ENCODE measurements at regions not wholly inside any gene's neighbourhood (a gene's known extent, or its start where the extent isn't known, plus 50 kb on each side); places are given as distances from the start of the nearest gene placed in this dataset.

DNA sequence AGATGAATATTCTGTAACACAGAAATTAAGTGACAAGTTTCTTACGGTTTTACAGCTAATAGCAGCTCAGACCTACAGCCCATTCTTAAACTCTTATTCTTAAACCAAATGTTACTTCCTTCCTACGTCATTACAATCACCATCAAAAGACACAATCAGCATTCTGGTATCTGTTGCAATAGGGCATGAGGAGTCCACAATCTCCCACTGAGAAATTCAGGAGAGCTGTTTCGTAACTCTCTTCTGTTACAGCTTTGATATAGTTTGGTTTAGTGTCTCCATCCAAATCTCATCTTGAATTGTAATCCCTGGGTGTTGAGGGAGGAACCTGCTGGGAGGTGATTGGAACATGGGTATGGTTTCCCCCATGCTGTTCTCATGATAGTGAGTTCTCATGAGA, 163.4 kb downstream of the GAS1 start:
- no peak overlapping the region for H3K4me3 ChIP-seq (ENCODE audit: low read depth, low read length)
- TF ChIP-seq, protein P1, sequence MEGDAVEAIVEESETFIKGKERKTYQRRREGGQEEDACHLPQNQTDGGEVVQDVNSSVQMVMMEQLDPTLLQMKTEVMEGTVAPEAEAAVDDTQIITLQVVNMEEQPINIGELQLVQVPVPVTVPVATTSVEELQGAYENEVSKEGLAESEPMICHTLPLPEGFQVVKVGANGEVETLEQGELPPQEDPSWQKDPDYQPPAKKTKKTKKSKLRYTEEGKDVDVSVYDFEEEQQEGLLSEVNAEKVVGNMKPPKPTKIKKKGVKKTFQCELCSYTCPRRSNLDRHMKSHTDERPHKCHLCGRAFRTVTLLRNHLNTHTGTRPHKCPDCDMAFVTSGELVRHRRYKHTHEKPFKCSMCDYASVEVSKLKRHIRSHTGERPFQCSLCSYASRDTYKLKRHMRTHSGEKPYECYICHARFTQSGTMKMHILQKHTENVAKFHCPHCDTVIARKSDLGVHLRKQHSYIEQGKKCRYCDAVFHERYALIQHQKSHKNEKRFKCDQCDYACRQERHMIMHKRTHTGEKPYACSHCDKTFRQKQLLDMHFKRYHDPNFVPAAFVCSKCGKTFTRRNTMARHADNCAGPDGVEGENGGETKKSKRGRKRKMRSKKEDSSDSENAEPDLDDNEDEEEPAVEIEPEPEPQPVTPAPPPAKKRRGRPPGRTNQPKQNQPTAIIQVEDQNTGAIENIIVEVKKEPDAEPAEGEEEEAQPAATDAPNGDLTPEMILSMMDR (IDR thresholded peaks at IDR 0.05; ENCODE audit: low read depth, low read length), result no peak

DNA sequence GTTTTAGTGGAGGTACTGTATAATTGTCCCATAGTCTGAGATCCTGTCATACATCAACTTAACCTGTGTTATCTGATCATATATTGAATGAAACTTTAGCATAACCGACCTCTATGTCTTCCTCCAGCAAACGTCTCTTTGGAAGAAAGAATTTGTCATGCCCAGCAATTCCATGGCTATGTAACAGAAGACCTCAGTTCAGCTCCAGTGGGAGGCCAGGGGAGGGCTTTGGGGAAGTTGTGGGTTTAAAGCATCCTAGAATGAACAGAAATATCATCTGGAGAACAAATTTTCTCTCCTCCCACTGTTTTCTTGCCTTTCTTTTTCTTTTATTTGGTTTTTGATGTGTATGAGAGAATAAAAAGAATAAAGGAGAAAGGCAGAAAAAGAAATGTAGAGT, 164.5 kb downstream of the GAS1 start:
- TF ChIP-seq, protein P1 (IDR thresholded peaks at IDR 0.05; ENCODE audit: low read depth, low read length), result no peak
- no peak overlapping the region for H3K4me3 ChIP-seq (ENCODE audit: low read depth, low read length)

DNA sequence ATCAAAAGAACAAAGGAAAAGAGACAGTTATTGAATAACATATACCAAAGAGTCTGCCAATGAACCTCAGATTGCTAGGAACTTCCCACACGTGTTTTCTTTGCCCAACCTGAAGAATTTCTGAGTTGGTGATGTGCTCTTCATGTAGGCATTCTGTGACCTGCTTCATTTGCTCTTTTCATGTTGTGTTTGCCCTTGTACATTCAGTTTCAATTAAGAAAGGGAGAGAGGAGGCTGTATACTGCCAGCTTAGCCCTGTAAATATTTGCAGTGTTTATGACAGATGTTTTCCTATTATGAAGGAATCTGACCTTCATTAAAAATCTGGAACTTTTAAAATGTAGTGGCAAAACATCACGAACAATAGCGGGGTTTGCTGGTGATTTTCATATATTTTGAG, 168.5 kb downstream of the GAS1 start:
- TF ChIP-seq, protein P1 (IDR thresholded peaks at IDR 0.05; ENCODE audit: low read depth, low read length), result no peak
- H3K4me3 ChIP-seq (ENCODE audit: low read depth, low read length), result no peak overlapping the region

GRCh38 chr9:86775718-86776117, 171.6 kb downstream of the GAS1 start:
- no peak overlapping the region for H3K4me3 ChIP-seq (ENCODE audit: low read depth, low read length)
- TF ChIP-seq, protein P1 (IDR thresholded peaks at IDR 0.05; ENCODE audit: low read depth, low read length), result no peak

GRCh38 chr9:86774116-86774515, 173.2 kb downstream of the GAS1 start:
- TF ChIP-seq, protein P1 (IDR thresholded peaks at IDR 0.05; ENCODE audit: low read depth, low read length), result no peak
- H3K4me3 ChIP-seq (ENCODE audit: low read depth, low read length), result no peak overlapping the region

DNA sequence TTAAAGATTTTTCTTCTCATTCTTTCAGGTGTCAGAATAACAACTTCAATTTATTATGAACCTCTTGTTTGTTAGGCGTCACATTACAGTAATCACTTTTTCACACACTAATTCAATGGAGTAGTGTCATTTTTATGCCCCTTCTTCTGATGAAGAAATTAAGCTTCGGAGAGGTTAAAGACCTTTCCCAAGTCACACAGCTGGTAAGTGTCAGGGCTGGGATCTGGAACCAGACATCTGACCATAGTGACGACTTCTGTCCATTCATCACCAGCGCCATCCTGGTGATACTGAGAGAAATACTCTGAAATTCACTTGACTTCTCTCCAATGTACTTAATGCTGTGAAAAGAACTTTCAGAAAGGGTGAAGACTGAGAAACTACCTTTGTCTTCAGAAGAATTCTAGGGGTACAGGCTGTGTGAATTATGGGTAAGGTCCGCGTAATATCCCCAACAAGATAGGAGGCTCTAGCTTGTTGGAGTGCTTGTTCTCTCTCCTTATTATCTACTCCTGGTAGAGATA, 173.8 kb downstream of the GAS1 start:
- TF ChIP-seq, protein P1 (IDR thresholded peaks at IDR 0.05; ENCODE audit: low read depth, low read length), result no peak
- H3K4me3 ChIP-seq (ENCODE audit: low read depth, low read length), result no peak overlapping the region

DNA sequence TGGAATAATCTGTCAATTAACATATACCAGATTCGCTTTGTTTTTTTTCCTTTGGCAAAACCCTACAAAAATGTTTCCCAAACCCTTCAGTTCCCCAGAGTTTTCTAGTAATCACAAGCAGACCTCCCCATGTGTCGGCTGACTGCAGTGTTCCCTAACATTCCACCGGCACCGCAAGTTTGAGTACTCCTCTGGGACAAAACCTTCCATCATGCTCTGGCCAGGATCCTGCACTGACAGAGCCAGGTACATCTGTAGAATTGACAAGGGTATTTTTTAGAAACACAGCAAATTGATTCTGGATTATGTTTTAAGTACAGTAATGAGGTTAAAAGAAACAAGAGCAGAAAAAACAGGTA, 174.7 kb downstream of the GAS1 start:
- no peak overlapping the region for H3K4me3 ChIP-seq (ENCODE audit: low read depth, low read length)
- TF ChIP-seq, protein P1 (IDR thresholded peaks at IDR 0.05; ENCODE audit: low read depth, low read length), result no peak

Measured in WI38 (cell line).